ENCODE measurements at regions not wholly inside any gene's neighbourhood (a gene's known extent, or its start where the extent isn't known, plus 50 kb on each side); places are given as distances from the start of the nearest gene placed in this dataset.

DNA sequence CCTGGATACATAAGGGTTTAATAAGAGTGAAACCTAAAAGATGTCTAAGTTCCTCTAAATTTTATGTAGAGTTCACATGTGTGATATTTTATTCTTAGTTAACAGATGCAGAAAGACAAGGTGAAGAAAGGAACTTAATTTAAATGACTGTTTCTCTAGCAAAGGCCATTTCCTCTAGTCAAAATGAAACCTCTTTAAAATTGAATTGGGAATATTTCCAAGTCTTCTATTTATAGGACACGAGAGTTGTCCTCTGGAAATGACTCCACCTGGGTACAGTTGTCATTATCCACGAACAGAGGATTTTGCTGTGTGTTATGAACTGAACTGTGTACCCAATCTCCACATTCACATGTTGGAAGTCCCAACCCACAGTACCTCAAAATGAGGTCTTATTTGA lies 64.5 kb upstream of the KCNK1 start:
- Histone ChIP-seq H3K4me3 (ENCODE audit: low read length) (no peak overlapping the region), H3K27ac (ENCODE audit: low read length) (no peak overlapping the region), H3K36me3 (ENCODE audit: control insufficient read depth, insufficient read depth, low read length) (no peaks in the 10 kb centered on the region), H3K27me3 (ENCODE audit: control insufficient read depth, insufficient read depth, low read length) (no peaks in the 10 kb centered on the region), H3K9me3 (ENCODE audit: control insufficient read depth, insufficient read depth, low read length) (no peaks in the 10 kb centered on the region), H3K4me1 (ENCODE audit: control insufficient read depth, insufficient read depth, low read length) (no peaks in the 10 kb centered on the region)
- no peak for DNase-seq (ENCODE audit: low read depth, low spot score)
- no CpG with 5 or more reads among the region's 2 CpGs for WGBS (ENCODE audit: insufficient coverage, insufficient read length)

DNA sequence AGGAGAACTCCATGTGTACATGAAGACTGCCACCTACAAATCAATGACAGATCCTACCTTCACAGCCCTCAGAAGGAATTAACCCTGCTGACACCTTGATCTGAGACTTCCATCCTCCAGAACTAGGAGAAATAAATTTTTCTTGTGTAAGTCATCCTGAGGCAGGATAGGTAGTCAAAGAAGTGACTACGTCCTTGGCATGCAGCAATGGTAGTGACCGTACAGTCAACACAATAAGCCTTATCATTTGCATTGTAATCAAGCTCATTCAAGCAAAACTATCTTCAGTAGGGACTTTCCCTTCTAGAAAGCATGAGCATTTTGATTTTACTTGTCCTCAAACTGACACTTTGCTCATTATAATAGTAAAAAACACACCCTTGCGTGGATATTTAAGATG lies 64.0 kb upstream of the KCNK1 start:
- no peaks in the 10 kb centered on the region for H3K27me3 ChIP-seq (ENCODE audit: control insufficient read depth, insufficient read depth, low read length)
- no peaks in the 10 kb centered on the region for H3K36me3 ChIP-seq (ENCODE audit: control insufficient read depth, insufficient read depth, low read length)
- WGBS (ENCODE audit: insufficient coverage, insufficient read length) = no CpG with 5 or more reads among the region's 3 CpGs
- H3K9me3 ChIP-seq (ENCODE audit: control insufficient read depth, insufficient read depth, low read length) = no peaks in the 10 kb centered on the region
- no peak overlapping the region for H3K4me3 ChIP-seq (ENCODE audit: low read length)
- no peak overlapping the region for H3K27ac ChIP-seq (ENCODE audit: low read length)
- no peak for DNase-seq (ENCODE audit: low read depth, low spot score)
- no peaks in the 10 kb centered on the region for H3K4me1 ChIP-seq (ENCODE audit: control insufficient read depth, insufficient read depth, low read length)

DNA sequence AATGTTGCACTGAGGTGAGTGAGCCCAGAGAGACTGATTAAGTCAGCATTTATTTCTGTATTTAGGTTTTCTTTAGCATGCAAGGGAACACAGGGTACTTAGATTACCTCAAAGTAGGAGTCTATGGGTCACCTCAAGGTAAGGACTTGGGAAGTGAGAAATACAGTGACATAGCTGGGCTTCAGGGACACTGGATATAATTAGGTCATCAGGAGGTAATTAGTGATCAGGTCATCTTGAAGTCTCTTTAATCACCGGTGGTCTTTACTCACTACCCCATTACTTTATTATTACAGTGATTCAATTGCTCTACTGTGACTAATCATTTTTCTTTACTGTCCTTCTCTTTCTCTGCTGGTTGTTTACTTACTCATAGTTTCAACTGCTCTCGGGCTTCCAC lies 59.9 kb upstream of the KCNK1 start:
- H3K4me1 ChIP-seq (ENCODE audit: control insufficient read depth, insufficient read depth, low read length) = no peaks in the 10 kb centered on the region
- H3K9me3 ChIP-seq (ENCODE audit: control insufficient read depth, insufficient read depth, low read length) = no peaks in the 10 kb centered on the region
- no peak for DNase-seq (ENCODE audit: low read depth, low spot score)
- no peaks in the 10 kb centered on the region for H3K27me3 ChIP-seq (ENCODE audit: control insufficient read depth, insufficient read depth, low read length)
- no peaks in the 10 kb centered on the region for H3K36me3 ChIP-seq (ENCODE audit: control insufficient read depth, insufficient read depth, low read length)
- H3K27ac ChIP-seq (ENCODE audit: low read length) = no peak overlapping the region
- H3K4me3 ChIP-seq (ENCODE audit: low read length) = no peak overlapping the region
- WGBS (ENCODE audit: insufficient coverage, insufficient read length) = no CpG with 5 or more reads among the region's 2 CpGs

DNA sequence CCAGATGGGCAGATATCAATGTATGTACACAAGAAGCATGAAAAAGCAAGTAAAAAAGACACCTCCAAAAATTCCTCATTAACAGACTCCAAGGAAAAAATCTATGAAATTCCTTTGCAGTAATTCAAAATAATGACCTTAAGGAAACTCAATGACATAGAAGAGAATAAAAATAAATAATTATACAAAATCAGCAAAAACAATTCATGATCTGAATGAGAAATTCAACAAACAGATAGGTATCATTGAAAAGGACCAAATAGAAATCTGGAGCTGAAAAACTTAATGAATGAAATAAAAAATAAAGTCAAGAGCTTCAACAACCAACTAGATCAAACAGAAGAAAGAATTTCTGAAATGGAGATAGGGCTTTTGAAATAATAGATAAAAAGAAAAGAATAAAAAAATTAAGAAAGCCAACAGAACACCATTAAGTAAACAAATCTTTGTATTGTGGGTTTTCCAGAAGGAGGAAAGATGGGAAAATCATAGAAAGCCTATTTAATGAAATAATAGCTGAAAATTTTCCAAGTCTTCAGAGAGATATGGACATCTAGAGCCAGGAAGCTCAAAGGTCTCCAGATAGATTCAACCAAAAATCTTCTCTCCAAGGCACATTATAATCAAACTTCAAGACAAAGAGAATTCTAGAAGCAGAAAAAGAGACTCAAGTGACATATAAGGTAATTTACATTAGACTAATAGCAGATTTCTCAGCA lies 52.0 kb upstream of the KCNK1 start:
- Histone ChIP-seq H3K4me3 (ENCODE audit: low read length) (no peak overlapping the region), H3K4me1 (ENCODE audit: control insufficient read depth, insufficient read depth, low read length) (no peaks in the 10 kb centered on the region), H3K9me3 (ENCODE audit: control insufficient read depth, insufficient read depth, low read length) (no peaks in the 10 kb centered on the region), H3K27me3 (ENCODE audit: control insufficient read depth, insufficient read depth, low read length) (no peaks in the 10 kb centered on the region), H3K27ac (ENCODE audit: low read length) (no peak overlapping the region), H3K36me3 (ENCODE audit: control insufficient read depth, insufficient read depth, low read length) (no peaks in the 10 kb centered on the region)
- no peak for DNase-seq (ENCODE audit: low read depth, low spot score)

Data from iPS DF 6.9 (cell line).